ENCODE measurements at regions not wholly inside any gene's neighbourhood (a gene's known extent, or its start where the extent isn't known, plus 50 kb on each side); places are given as distances from the start of the nearest gene placed in this dataset.

DNA sequence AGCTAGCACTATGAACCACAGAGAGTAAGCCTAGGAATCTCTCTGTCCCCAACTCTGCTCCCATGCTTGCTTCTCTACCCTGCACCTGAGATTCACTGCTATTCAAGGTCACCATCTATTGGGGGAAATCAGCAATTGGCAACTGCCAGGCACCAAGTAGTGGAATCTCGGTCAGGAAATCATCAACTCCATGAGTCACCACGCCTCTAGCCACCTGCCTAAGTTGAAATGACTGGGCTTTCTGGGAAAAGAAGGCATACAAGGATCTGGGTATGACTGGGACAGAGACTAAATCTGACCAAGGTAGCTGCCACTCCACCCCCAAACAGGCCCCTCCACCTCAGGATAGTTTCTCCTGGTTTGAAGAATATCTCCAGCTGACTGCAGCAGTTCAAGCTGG is 464.1 kb upstream of the CBLB start:
- in situ Hi-C loops (cut with HindIII; ENCODE audit: low sequenced_read_pairs): loop anchor here (5.0 kb wide), 1 partner anchor 59 kb away; no protein-coding TSS in a partner anchor
- H3K4me3 ChIP-seq (ENCODE audit: low read depth, low read length): no peak overlapping the region
- TF ChIP-seq, protein P1, sequence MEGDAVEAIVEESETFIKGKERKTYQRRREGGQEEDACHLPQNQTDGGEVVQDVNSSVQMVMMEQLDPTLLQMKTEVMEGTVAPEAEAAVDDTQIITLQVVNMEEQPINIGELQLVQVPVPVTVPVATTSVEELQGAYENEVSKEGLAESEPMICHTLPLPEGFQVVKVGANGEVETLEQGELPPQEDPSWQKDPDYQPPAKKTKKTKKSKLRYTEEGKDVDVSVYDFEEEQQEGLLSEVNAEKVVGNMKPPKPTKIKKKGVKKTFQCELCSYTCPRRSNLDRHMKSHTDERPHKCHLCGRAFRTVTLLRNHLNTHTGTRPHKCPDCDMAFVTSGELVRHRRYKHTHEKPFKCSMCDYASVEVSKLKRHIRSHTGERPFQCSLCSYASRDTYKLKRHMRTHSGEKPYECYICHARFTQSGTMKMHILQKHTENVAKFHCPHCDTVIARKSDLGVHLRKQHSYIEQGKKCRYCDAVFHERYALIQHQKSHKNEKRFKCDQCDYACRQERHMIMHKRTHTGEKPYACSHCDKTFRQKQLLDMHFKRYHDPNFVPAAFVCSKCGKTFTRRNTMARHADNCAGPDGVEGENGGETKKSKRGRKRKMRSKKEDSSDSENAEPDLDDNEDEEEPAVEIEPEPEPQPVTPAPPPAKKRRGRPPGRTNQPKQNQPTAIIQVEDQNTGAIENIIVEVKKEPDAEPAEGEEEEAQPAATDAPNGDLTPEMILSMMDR (IDR thresholded peaks at IDR 0.05; ENCODE audit: low read depth, low read length, missing control alignments): no peak
- DNase-seq (ENCODE audit: low read depth): no peak

DNA sequence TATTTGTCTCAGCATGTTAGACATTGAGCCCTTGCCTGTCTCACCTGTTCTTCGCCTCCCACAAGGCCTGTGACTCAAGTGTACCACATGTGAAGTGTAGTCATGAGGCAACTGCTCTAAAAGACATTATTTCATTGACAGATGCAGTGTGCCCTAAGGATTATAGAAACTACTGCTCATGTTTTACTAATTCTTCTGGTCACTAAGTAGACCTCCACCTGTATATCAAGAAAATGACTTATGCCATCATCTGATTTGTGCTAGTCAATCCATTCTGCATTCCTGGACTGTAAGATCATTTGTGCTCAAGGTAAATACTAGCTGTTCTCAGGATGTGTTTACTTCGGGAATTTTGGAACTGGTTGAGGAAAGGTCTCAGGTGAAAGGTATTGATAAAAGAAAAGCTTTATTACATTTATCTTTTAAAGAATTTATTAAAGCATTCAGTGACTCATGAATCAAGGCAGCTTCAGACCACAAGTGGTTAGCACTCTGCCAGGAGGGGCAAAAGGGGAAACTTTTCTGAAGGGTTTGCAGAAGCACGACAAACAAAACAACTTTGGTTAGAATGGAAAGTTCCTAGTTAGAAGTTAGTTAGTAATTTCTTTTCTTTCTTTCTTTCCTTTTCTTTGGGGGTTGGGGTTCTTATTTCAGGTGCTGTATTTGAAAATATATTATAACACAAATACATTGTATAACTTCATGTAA is 465.3 kb upstream of the CBLB start:
- TF ChIP-seq, protein P1 (IDR thresholded peaks at IDR 0.05; ENCODE audit: low read depth, low read length, missing control alignments): no peak
- peak; percentile 85 for DNase-seq (ENCODE audit: low read depth)

DNA sequence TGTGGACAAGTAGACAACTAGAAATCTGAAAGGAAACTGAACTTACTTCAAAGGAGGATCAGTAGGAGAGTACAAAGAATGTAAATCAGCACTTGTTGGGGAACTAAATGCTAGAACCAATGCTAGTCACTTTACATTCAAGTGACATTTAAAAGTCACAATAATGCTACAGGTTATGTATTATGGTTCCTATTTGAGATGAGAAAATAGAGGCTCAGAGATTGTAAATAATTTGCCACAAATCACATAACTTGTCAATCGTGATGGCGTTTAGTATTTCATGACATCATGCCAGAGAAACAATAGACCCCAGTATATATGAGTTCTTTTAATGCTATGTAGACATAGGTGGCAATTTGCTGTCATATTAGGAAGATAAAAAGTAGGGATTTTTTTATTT is 467.8 kb upstream of the CBLB start:
- in situ Hi-C loops (cut with HindIII; ENCODE audit: low sequenced_read_pairs): no loop called here
- no peak for DNase-seq (ENCODE audit: low read depth)
- H3K4me3 ChIP-seq (ENCODE audit: low read depth, low read length): no peak overlapping the region
- TF ChIP-seq, protein P1 (IDR thresholded peaks at IDR 0.05; ENCODE audit: low read depth, low read length, missing control alignments): no peak

More for the DNA sequence above, 465.3 kb upstream of the CBLB start:
- no peak overlapping the region for H3K4me3 ChIP-seq (ENCODE audit: low read depth, low read length)
- in situ Hi-C loops (cut with HindIII; ENCODE audit: low sequenced_read_pairs): loop anchor here (5.0 kb wide), 1 partner anchor 58 kb away; no protein-coding TSS in a partner anchor

DNA sequence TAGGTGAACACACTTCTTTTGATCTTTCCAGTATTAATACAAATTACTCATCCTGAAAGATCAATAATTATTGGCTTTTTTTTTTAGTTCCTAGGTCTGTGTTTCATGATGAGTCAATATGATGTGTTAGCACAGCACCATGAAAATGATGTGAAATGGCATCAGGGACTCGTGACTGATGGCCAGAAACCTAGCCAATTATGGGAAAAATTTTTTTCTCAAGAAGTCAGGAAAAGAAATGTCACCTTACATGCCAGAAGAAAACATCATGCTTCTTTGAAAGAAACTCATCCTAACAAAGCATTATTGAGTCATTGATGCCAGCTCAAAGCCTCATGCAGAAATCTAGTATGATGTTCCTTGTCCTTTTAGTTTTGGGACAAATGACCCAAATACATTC is 468.3 kb upstream of the CBLB start:
- H3K4me3 ChIP-seq (ENCODE audit: low read depth, low read length): no peak overlapping the region
- TF ChIP-seq, protein P1 (IDR thresholded peaks at IDR 0.05; ENCODE audit: low read depth, low read length, missing control alignments): no peak
- in situ Hi-C loops (cut with HindIII; ENCODE audit: low sequenced_read_pairs): no loop called here
- no peak for DNase-seq (ENCODE audit: low read depth)

DNA sequence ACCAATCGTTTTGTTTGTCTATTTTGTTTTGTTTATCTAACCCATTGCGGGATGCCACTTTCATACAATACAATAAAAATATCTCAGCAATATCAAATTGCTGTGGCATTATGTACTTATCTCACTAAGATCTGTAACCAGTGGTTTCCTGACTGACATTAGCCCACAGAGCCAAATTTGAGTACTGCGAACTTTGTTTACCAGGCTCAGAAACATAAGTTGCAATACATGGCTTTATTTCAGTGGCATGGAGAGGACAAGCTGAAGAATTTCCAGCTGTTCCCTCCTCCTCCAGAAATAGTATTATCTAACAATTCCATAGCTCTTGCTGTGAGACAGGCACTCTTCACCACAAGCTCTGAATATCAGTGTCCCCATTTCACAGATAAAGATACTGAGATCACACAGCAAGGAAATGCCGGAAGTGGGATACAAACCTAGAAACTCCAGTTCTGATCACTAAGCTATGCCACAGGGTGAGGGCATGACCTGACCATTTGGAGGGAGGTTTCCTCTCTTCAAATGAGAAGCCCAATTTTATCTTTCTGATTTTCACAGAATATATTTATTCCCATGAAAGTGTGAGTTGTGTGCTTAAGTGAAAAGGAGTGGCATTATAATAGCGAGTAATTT is 469.9 kb upstream of the CBLB start:
- DNase-seq (ENCODE audit: low read depth): no peak
- no peak overlapping the region for H3K4me3 ChIP-seq (ENCODE audit: low read depth, low read length)
- in situ Hi-C loops (cut with HindIII; ENCODE audit: low sequenced_read_pairs): no loop called here
- TF ChIP-seq, protein P1 (IDR thresholded peaks at IDR 0.05; ENCODE audit: low read depth, low read length, missing control alignments): no peak

DNA sequence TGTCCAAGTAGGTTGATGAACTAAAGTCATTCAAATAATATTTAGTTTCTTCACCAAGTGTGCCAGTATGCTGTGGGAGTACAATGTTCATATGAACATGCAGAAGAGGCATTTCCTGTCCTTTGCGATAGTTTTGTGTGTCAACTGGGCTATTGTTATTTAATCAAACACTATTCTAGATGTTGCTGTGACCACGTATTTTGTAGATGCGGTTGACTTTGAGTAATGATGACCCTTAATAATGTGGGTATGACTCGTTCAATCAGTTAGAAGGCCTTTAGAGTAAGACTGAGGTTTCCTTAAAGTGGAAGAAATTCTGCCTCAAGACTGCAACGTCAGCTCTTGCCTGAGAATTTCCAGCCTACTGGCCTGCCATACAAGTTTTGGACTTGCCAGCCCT is 470.7 kb upstream of the CBLB start:
- TF ChIP-seq, protein P1 (IDR thresholded peaks at IDR 0.05; ENCODE audit: low read depth, low read length, missing control alignments): no peak
- in situ Hi-C loops (cut with HindIII; ENCODE audit: low sequenced_read_pairs): no loop called here
- no peak for DNase-seq (ENCODE audit: low read depth)
- no peak overlapping the region for H3K4me3 ChIP-seq (ENCODE audit: low read depth, low read length)

Measured in astrocyte of the cerebellum (primary cell).